DND-41 (cell line): ENCODE measurements at regions not wholly inside any gene's neighbourhood (a gene's known extent, or its start where the extent isn't known, plus 50 kb on each side); places are given as distances from the start of the nearest gene placed in this dataset.

Source experiments
- EZH2 ChIP-seq: IDR thresholded peaks from 3 replicates; pipeline ENCODE4 v1.6.1; 2012; ENCODE audit warnings: borderline replicate concordance, low read depth, mild to moderate bottlenecking, moderate library complexity, low read length, inconsistent platforms; ENCODE audit not compliant: severe bottlenecking
- TF ChIP-seq, protein P1 (sequence below): IDR thresholded peaks from 2 replicates; pipeline ENCODE4 v1.5.1; 2012; ENCODE audit warnings: borderline replicate concordance, low read length, moderate library complexity, mild to moderate bottlenecking; ENCODE audit not compliant: poor library complexity, severe bottlenecking; ENCODE audit errors: extremely low read depth

DNA sequence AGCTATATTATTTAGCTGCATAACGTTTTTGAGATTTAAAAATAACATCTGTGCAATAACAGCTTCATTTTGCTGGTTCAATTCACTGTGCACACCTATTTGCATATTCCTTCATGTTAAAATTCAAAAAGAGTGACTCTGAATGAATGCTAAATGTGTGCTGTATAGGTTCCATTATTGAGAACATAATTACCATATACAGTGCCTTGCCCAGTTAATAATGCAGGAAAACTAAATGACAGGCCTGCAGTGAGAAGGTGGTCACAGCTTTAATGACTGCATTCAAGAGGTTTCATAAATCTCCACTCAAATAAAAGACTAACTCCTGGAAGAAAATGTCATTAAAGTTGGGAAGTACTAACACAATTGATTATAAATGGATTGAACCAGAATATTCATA, 1183.2 kb upstream of the ADGRL3 start:
- TF ChIP-seq, protein P1, sequence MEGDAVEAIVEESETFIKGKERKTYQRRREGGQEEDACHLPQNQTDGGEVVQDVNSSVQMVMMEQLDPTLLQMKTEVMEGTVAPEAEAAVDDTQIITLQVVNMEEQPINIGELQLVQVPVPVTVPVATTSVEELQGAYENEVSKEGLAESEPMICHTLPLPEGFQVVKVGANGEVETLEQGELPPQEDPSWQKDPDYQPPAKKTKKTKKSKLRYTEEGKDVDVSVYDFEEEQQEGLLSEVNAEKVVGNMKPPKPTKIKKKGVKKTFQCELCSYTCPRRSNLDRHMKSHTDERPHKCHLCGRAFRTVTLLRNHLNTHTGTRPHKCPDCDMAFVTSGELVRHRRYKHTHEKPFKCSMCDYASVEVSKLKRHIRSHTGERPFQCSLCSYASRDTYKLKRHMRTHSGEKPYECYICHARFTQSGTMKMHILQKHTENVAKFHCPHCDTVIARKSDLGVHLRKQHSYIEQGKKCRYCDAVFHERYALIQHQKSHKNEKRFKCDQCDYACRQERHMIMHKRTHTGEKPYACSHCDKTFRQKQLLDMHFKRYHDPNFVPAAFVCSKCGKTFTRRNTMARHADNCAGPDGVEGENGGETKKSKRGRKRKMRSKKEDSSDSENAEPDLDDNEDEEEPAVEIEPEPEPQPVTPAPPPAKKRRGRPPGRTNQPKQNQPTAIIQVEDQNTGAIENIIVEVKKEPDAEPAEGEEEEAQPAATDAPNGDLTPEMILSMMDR = no peak
- no peak for TF ChIP-seq EZH2
